Type B pancreatic cell (in vitro differentiated cells): ENCODE measurements at regions not wholly inside any gene's neighbourhood (a gene's known extent, or its start where the extent isn't known, plus 50 kb on each side); places are given as distances from the start of the nearest gene placed in this dataset.

Source experiments
- DNase-seq: peaks from one replicate; pipeline ENCODE4 v3.0.0; 2021; ENCODE audit warnings: mixed read lengths; ENCODE audit not compliant: unreplicated experiment; ENCODE audit errors: extremely low spot score
- H3K27ac Mint-ChIP-seq: 2 replicates; pipeline ENCODE4 v1.8.0; 2021; ENCODE audit warnings: mild to moderate bottlenecking, mixed read lengths
- H3K27me3 Mint-ChIP-seq: 2 replicates; pipeline ENCODE4 v1.8.0; 2021; ENCODE audit warnings: mixed read lengths
- H3K36me3 Mint-ChIP-seq: 2 replicates; pipeline ENCODE4 v1.8.0; 2021; ENCODE audit warnings: mixed read lengths
- H3K4me1 Mint-ChIP-seq: one replicate; pipeline ENCODE4 v1.8.0; 2021; ENCODE audit warnings: mixed read lengths; ENCODE audit not compliant: unreplicated experiment
- H3K4me3 Mint-ChIP-seq: 2 replicates; pipeline ENCODE4 v1.8.0; 2021; ENCODE audit warnings: mild to moderate bottlenecking, mixed read lengths
- H3K9me3 Mint-ChIP-seq: 2 replicates; pipeline ENCODE4 v1.8.0; 2021; ENCODE audit warnings: mixed read lengths
- CTCF ChIP-seq: fragments of 200-600 bp; sonication (generic); conservative IDR thresholded peaks from 2 replicates; pipeline ENCODE4 v1.5.0; 2021; ENCODE audit warnings: antibody characterized with exemption, mild to moderate bottlenecking

GRCh38 chr10:43865265-43866135 is 216.8 kb upstream of the ZNF32 start:
- Mint-ChIP-seq H3K4me1 (peaks cover 50% of the 10 kb centered on the region), H3K4me3 (no peak overlapping the region), H3K36me3 (no peaks in the 10 kb centered on the region), H3K9me3 (no peaks in the 10 kb centered on the region), H3K27me3 (peaks cover 11% of the 10 kb centered on the region), H3K27ac (no peak overlapping the region)
- no peak for TF ChIP-seq CTCF
- DNase-seq = peak; percentile 42

- H3K27ac Mint-ChIP-seq = no peak overlapping the region
- H3K9me3 Mint-ChIP-seq = no peaks in the 10 kb centered on the region
Observed at GRCh38 chr10:43864656-43865055, 216.0 kb upstream of the ZNF32 start.

GRCh38 chr10:43863859-43864591 is 215.3 kb upstream of the ZNF32 start:
- TF ChIP-seq CTCF = no peak
- Mint-ChIP-seq H3K4me1 (peaks cover 50% of the 10 kb centered on the region), H3K27ac (no peak overlapping the region), H3K27me3 (peaks cover 12% of the 10 kb centered on the region), H3K9me3 (no peaks in the 10 kb centered on the region), H3K36me3 (no peaks in the 10 kb centered on the region), H3K4me3 (no peak overlapping the region)
- no peak for DNase-seq

More at GRCh38 chr10:43864656-43865055, 216.0 kb upstream of the ZNF32 start:
- no peaks in the 10 kb centered on the region for H3K36me3 Mint-ChIP-seq
- peaks cover 11% of the 10 kb centered on the region for H3K27me3 Mint-ChIP-seq
- no peak for TF ChIP-seq CTCF
- peaks cover 50% of the 10 kb centered on the region for H3K4me1 Mint-ChIP-seq
- H3K4me3 Mint-ChIP-seq = no peak overlapping the region
- no peak for DNase-seq

GRCh38 chr10:43863270-43863669 is 214.6 kb upstream of the ZNF32 start:
- H3K27ac Mint-ChIP-seq = no peak overlapping the region
- peaks cover 14% of the 10 kb centered on the region for H3K27me3 Mint-ChIP-seq
- DNase-seq = no peak

GRCh38 chr10:43862756-43863155 is 214.1 kb upstream of the ZNF32 start:
- no peak overlapping the region for H3K27ac Mint-ChIP-seq
- no peak for DNase-seq
- no peaks in the 10 kb centered on the region for H3K9me3 Mint-ChIP-seq
- TF ChIP-seq CTCF = no peak
- H3K36me3 Mint-ChIP-seq = no peaks in the 10 kb centered on the region
- peaks cover 45% of the 10 kb centered on the region for H3K4me1 Mint-ChIP-seq
- H3K4me3 Mint-ChIP-seq = no peak overlapping the region
- H3K27me3 Mint-ChIP-seq = peaks cover 14% of the 10 kb centered on the region

More at GRCh38 chr10:43863270-43863669, 214.6 kb upstream of the ZNF32 start:
- no peak overlapping the region for H3K4me3 Mint-ChIP-seq
- H3K9me3 Mint-ChIP-seq = no peaks in the 10 kb centered on the region
- no peak for TF ChIP-seq CTCF
- H3K4me1 Mint-ChIP-seq = peaks cover 44% of the 10 kb centered on the region
- H3K36me3 Mint-ChIP-seq = no peaks in the 10 kb centered on the region
